ENCODE measurements at regions not wholly inside any gene's neighbourhood (a gene's known extent, or its start where the extent isn't known, plus 50 kb on each side); places are given as distances from the start of the nearest gene placed in this dataset.

DNA sequence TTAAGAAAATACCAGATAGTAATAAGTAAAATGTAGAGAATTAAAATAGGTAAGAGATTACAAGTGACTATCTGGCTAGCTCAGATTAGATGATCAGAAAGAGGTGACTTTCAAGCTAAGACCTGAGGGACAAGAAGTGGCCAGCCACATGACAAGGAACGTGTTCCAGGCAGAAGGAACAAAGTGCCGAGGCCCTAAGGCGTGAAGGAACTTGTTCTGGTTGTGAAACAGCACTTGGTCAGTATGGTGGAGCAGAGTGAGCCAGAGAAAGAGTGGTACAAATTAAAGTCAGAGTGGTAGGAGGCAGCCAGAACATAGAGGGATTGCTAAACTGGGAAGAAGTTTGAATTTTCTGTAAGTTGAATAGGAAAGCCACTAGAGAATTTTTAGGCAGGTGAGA lies 73.6 kb downstream of the ADRB2 start:
- TF ChIP-seq, protein P1, sequence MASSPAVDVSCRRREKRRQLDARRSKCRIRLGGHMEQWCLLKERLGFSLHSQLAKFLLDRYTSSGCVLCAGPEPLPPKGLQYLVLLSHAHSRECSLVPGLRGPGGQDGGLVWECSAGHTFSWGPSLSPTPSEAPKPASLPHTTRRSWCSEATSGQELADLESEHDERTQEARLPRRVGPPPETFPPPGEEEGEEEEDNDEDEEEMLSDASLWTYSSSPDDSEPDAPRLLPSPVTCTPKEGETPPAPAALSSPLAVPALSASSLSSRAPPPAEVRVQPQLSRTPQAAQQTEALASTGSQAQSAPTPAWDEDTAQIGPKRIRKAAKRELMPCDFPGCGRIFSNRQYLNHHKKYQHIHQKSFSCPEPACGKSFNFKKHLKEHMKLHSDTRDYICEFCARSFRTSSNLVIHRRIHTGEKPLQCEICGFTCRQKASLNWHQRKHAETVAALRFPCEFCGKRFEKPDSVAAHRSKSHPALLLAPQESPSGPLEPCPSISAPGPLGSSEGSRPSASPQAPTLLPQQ (tag by site-specific recombination; IDR thresholded peaks at IDR 0.05) = no peak
- TF ChIP-seq ZNF24 (tag by site-specific recombination; IDR thresholded peaks at IDR 0.05) (no peak), ZNF837 (tag by site-specific recombination; IDR thresholded peaks at IDR 0.05) (no peak), ZNF830 (tag by site-specific recombination; IDR thresholded peaks at IDR 0.05; ENCODE audit: low read depth) (no peak), SCRT1 (tag by site-specific recombination; IDR thresholded peaks at IDR 0.05; ENCODE audit: borderline replicate concordance) (no peak), TCF7L2 (IDR thresholded peaks at IDR 0.05; ENCODE audit: borderline replicate concordance, low read depth, low read length) (no peak), ZNF423 (tag by site-specific recombination; IDR thresholded peaks at IDR 0.05) (no peak), ZNF292 (tag by site-specific recombination; IDR thresholded peaks at IDR 0.05; ENCODE audit: borderline replicate concordance, low read depth) (no peak), BCL11B (tag by site-specific recombination; IDR thresholded peaks at IDR 0.05; ENCODE audit: low read depth) (no peak), GLIS2 (tag by site-specific recombination; IDR thresholded peaks at IDR 0.05) (no peak), ZNF670 (tag by site-specific recombination; IDR thresholded peaks at IDR 0.05; ENCODE audit: low read depth) (no peak)
- TF ChIP-seq, protein P2, sequence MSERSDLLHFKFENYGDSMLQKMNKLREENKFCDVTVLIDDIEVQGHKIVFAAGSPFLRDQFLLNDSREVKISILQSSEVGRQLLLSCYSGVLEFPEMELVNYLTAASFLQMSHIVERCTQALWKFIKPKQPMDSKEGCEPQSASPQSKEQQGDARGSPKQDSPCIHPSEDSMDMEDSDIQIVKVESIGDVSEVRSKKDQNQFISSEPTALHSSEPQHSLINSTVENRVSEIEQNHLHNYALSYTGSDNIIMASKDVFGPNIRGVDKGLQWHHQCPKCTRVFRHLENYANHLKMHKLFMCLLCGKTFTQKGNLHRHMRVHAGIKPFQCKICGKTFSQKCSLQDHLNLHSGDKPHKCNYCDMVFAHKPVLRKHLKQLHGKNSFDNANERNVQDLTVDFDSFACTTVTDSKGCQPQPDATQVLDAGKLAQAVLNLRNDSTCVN (tag by site-specific recombination; optimal IDR thresholded peaks at IDR 0.05) = no peak
- TF ChIP-seq, protein P3, sequence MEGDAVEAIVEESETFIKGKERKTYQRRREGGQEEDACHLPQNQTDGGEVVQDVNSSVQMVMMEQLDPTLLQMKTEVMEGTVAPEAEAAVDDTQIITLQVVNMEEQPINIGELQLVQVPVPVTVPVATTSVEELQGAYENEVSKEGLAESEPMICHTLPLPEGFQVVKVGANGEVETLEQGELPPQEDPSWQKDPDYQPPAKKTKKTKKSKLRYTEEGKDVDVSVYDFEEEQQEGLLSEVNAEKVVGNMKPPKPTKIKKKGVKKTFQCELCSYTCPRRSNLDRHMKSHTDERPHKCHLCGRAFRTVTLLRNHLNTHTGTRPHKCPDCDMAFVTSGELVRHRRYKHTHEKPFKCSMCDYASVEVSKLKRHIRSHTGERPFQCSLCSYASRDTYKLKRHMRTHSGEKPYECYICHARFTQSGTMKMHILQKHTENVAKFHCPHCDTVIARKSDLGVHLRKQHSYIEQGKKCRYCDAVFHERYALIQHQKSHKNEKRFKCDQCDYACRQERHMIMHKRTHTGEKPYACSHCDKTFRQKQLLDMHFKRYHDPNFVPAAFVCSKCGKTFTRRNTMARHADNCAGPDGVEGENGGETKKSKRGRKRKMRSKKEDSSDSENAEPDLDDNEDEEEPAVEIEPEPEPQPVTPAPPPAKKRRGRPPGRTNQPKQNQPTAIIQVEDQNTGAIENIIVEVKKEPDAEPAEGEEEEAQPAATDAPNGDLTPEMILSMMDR (tag by site-specific recombination; IDR thresholded peaks at IDR 0.05) = no peak
- TF ChIP-seq, protein P4, sequence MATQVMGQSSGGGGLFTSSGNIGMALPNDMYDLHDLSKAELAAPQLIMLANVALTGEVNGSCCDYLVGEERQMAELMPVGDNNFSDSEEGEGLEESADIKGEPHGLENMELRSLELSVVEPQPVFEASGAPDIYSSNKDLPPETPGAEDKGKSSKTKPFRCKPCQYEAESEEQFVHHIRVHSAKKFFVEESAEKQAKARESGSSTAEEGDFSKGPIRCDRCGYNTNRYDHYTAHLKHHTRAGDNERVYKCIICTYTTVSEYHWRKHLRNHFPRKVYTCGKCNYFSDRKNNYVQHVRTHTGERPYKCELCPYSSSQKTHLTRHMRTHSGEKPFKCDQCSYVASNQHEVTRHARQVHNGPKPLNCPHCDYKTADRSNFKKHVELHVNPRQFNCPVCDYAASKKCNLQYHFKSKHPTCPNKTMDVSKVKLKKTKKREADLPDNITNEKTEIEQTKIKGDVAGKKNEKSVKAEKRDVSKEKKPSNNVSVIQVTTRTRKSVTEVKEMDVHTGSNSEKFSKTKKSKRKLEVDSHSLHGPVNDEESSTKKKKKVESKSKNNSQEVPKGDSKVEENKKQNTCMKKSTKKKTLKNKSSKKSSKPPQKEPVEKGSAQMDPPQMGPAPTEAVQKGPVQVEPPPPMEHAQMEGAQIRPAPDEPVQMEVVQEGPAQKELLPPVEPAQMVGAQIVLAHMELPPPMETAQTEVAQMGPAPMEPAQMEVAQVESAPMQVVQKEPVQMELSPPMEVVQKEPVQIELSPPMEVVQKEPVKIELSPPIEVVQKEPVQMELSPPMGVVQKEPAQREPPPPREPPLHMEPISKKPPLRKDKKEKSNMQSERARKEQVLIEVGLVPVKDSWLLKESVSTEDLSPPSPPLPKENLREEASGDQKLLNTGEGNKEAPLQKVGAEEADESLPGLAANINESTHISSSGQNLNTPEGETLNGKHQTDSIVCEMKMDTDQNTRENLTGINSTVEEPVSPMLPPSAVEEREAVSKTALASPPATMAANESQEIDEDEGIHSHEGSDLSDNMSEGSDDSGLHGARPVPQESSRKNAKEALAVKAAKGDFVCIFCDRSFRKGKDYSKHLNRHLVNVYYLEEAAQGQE (tag by site-specific recombination; IDR thresholded peaks at IDR 0.05) = no peak

Data from HEK293 (cell line).